ENCODE measurements at regions not wholly inside any gene's neighbourhood (a gene's known extent, or its start where the extent isn't known, plus 50 kb on each side); places are given as distances from the start of the nearest gene placed in this dataset.
A peak's percentile ranks its signal among the peaks of the same experiment; 100 is the strongest.
"Not testable (repeated sequence)": the region's sequence is repeated elsewhere in the genome, so short reads cannot be mapped to it uniquely, and the experiment has no call there.

GRCh38 chr9:99638971-99639370 is 182.7 kb upstream of the NR4A3 start:
- DNase-seq, result no peak

- DNase-seq, result no peak
Observed at GRCh38 chr9:99647604-99648003, 174.1 kb upstream of the NR4A3 start.

GRCh38 chr9:99650187-99650874 is 171.4 kb upstream of the NR4A3 start:
- no peak for DNase-seq

DNA sequence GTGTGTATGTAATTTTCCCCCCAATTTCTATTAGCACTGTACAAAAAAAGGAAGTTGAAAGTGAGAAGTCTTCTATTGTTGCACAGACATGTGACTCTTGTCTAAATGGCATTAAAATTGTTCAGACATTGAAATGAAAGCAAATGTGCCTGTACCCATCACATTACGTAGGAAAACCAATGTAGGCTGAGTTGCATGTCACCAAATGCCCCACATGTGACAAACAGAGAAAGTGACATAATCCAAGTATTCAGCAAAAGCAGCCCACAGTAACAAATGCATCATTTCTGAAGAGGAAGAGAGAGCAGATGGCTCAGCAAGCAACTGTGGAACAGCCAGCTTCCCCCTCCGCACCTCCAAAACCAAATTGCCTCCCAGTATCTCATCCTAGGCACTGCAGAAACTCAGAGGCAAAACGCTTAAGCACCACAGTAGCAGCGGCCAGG is 161.5 kb upstream of the NR4A3 start:
- peak; percentile 29 to 49 for DNase-seq

- no peak for DNase-seq
Observed at GRCh38 chr9:99663297-99663696, 158.4 kb upstream of the NR4A3 start.

DNA sequence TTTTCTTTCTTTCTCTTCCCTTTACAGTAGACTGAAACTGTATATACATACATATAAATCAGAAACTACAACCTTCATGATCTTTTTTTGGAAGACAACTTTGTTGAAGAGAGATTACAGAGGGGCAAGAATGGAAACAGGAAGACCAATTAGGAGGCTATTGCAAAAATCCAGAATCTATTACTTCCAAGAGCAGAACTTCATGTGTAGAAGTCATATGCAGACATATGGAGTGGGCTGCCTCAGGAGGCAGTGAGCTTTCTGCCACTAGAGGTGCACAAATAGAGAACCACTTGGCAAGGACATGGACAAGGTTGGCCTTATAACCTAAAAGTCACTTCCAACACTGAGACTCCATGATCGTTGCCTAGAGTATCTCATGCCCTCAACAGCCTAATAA is 157.8 kb upstream of the NR4A3 start:
- DNase-seq, result no peak

DNA sequence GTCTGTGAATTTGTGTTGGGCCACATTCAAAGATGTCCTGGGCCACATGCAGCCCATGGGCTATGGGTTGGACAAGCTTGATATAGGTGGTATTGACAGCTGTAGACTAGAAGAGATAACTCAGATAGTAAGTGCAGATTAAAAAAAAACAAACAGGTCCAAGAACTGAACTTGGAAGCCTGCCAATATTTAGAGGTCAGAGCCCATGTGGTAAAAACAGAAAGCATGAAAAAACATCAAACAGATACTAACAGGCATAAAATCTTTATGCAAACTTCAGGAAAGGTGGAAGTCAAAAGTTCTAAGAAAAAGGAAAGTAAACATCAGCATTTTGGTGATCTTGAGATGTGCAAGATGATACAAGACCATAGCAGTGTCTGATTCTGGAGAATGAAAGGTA is 155.1 kb upstream of the NR4A3 start:
- DNase-seq, result peak in 1 of 2 donors; percentile 12

DNA sequence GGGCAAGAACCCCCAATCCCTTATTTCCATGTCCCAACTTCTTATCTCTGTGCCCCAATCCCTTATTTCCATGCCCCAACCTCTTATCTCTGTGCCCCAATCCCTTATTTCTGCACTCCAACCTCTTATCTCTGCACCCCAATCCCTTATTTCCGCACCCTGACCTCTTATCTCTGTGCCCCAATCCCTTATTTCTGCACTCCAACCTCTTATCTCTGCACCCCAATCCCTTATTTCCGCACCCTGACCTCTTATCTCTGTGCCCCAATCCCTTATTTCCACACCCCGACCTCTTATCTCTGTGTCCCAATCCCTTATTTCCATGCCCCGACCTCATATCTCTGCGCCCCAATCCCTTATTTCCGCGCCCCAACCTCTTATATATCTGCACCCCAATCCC is 150.8 kb upstream of the NR4A3 start:
- DNase-seq, result not testable (repeated sequence)

DNA sequence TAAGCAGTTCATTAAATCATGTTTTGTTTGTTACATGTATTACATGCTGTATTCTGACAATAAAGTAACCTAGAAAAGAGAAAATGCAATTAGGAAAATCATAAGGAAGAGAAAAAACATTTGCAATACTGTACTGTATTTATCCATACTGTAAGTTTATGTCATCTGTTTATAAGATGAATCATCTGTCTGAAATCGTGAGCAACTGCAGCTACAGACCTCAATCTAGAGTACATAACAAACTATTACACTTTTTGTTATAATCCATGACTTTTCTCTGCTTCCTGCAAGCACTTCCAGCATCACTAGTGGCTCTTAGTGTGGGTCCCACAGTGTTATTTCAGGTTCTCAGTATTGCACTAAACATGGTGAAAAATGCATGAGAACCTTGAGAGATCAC is 144.4 kb upstream of the NR4A3 start:
- no peak for DNase-seq

DNA sequence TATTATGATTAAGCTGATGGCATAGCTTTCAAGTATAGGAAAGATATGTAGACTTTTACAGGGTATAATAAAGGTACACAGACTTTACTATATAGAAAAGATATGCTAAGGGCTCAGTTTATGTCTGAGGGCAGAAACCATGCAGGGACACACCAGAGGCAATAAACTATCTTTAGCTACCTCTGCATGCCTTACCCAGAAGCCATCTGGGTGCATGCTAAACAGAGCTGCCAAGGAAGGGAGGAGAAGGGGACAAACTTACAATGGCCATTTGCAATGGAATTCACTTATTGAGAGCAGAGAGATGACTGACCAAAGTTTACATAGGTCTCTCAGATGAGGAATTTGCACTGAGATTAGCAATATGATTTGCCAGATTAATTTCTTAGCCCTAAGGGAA is 143.1 kb upstream of the NR4A3 start:
- DNase-seq, result no peak

DNA sequence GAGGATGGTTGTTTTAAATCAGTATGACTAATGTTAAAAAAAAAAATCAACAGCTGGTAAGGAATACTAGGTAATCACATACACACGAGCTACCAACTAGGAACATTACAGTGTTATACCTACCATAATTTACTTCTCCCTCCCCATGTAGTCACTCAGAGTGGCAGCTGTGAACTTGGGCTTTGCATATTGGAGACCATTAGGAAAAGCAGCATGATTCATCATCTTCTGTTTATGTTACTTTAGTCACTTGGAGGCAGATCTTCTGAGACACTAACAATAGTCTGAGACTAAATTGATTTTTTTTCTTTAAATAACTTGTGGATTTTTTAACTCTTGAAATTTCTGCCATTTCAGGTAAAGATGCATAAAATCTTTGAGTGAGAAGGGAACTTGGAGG is 141.5 kb upstream of the NR4A3 start:
- DNase-seq, result no peak

- no peak for DNase-seq
Observed at GRCh38 chr9:99681113-99681512, 140.6 kb upstream of the NR4A3 start.

DNA sequence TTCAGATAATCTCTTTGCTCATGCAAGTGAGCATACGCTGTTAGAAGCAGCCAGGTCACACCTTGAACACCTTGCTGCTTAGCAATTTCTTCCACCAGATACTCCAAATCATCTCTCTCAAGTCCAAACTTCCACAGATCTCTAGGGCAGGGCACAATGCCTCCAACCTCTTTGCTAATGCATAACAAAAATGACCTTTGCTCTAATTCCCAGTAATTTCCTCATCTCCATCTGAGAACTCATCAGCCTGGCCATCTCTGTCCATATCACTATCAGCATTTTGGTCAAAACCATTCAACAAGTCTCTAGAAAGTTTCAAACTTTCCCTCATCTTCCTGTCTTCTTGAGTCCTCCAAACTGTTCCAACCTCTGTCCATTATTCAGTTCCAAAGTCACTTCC is 139.3 kb upstream of the NR4A3 start:
- DNase-seq, result no peak

- peak in 1 of 2 donors; percentile 3 for DNase-seq
Observed at GRCh38 chr9:99682870-99683269, 138.8 kb upstream of the NR4A3 start.

DNA sequence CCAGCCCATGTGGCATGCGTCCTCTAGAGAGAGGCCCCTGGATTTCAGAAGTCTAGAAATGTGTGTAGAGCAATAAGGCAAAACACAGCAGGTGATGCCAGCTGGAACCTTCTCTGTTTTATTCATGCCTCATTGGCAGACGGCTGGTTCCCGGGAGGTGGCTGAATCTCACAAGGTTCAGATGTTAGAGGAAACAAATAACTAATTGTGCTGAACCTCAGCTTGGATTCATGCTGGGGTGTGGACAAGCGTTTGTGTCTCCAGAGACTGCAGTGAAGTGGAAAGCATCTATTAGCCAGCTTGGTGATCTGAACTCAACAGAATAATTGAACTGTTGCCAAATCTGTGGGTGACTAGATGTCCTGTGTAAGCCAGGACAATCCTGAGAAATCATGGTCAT is 131.1 kb upstream of the NR4A3 start:
- DNase-seq, result no peak

DNA sequence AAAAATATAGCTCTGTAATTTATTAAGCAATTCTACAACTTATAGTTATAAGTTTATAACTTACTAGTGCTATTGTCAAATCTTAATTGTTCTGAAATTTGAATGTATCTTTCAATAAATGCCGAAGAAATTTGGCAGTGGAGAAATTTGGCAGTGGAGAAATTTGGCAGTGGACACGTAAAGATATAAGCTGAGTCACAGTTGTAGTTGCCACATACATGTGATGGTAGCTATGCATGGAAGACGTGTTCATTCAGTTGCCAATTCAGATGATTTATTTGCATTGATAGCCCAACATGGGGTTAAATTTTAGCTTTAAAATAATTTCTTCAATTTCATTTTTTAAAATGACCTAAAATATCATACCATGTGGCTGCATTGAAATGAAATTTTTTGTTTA is 127.8 kb upstream of the NR4A3 start:
- DNase-seq, result no peak

DNA sequence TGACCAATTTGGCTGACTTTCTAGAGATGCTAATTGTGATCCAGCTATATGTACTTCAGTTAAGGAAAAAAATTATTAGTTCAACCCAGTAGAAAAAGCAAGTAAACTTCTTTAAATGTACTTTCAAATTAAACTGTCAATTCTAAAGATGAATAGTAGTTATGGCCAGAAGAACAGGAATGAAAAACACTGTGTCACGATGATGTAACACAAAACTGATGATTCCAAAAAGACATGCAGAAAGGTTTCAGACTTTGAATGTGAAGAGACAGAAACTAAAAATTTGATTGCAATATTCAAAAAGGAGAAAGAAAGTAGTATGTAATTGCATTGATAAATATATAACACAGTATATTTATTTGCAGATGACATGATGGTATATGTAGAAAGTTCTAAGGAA is 127.3 kb upstream of the NR4A3 start:
- no peak for DNase-seq

DNA sequence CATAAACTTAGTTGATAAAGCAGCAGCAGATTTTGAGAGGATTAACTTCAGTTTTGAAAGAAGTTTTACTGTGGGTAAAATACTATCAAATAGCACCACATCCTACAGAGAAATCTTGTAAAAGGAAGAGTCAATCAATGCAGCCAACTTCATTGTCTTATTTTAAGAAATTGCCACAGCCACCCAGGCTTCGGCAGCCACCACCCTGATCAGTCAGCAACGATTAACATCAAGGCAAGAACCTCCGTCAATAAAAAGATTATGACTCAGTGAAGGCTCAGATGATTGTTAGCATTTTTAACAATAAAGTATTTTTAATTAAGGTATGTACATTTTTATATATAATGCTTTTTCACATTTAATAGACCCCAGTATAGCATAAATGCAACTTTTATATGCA is 122.3 kb upstream of the NR4A3 start:
- no peak for DNase-seq

DNA sequence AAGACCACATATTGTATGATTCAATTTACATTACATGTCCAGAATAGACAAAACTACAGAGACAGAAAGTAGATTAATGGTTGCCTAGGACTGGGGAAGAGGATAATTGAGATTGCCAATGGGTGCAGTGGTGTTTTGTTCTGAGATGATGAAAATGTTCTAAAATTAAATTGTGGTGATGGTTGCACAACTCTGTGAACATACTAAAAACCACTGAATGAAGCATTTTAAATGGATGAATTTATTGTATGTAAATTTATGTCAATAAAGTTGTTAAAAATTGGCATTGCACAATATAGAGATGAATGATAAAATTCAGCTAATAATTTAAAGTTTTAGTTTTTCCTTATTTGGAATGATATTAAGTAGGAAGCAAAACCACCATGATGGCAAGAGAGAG is 109.5 kb upstream of the NR4A3 start:
- no peak for DNase-seq

DNA sequence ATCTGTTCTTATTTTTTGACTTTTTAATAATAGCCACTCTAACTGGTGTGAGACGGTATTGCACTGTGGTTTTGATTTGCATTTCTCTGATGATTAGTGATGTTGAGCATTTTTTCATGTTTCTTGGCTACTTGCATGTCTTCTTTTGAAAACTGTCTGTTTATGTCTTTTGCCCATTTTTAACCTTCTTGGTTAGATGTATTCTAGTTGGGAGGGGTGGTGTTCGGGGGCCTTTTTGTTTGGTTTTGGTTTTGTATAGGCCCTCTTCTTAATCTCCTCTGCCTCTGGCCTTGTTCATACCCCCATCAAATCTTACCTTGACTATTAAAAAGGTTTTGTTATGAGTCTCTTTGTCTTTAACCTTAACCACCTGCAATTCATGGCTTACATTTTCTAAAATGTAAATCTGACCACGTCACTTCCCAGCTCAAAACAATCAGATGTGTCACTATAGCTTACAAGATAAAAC is 107.8 kb upstream of the NR4A3 start:
- DNase-seq, result no peak

- DNase-seq, result no peak
Observed at GRCh38 chr9:99718631-99719030, 103.1 kb upstream of the NR4A3 start.

GRCh38 chr9:99720455-99721050 is 101.1 kb upstream of the NR4A3 start:
- peak in 1 of 2 donors; percentile 26 for DNase-seq

DNA sequence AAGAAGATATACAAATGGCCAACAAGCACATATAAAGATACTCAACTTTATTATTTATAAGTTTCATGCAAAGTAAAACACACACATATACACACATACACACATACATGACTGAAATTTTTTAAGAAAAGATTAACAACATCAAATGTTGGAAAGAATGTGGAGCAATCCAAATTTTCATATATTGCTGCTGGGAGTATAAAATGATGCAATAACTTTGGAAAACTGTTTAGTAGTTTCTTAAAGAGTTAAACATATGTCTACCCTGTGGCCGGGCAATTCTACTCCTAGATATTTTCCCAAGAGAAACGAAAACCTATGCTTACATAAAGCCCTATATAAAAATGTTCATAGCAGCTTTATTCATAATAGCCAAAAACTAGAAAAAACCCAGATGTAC is 99.8 kb upstream of the NR4A3 start:
- no peak for DNase-seq

- peak in 1 of 2 donors; percentile 15 for DNase-seq
Observed at GRCh38 chr9:99722877-99723276, 98.8 kb upstream of the NR4A3 start.

- DNase-seq, result no peak
Observed at GRCh38 chr9:99724640-99725039, 97.0 kb upstream of the NR4A3 start.
